Cerebellar nuclear complex (tissue), 1 donor: ENCODE measurements at regions not wholly inside any gene's neighbourhood (a gene's known extent, or its start where the extent isn't known, plus 50 kb on each side); places are given as distances from the start of the nearest gene placed in this dataset.

ENCODE experiments used
- DNase-seq, 2 experiments: peaks; one replicate each; lab custom pipeline; 2025; lab: John Stamatoyannopoulos, UW

DNA sequence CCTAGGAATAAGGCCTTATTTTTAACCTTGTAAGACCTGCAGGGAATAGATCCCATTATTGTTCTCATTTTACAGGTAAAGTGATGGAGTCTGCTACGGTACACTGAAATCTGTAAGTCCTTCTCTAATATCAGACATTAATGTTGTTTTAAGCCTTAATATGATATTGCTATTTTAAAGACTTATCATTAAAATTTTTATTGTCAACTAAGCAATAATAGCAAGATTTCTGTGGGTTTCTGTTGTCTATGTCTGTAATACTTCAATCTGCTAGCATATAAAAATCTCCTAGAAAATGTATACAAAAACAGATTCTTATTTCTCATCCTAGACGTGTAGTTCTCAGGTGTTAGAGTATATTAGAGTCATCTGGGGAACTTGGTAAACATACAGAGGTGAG is 317.5 kb upstream of the TENM4 start:
- no peak for DNase-seq

DNA sequence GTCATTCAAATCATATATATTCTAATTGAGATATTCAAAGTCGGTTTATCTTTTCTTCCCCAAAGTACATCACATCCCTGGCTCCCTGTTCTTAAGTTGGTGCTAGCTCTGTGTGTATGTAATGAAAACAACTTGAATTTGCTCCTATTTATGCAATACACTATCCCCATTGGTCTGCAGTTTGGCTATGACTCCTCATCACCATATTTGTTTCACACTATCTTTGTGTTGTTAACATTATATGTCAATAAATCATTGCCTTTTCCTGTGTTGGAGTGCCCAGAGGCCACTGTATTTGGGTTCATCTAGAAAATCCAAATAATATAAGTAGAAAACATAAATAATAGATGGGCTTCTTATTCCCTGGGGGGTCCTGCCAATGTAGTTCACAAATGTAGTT is 306.6 kb upstream of the TENM4 start:
- no peak for DNase-seq

DNA sequence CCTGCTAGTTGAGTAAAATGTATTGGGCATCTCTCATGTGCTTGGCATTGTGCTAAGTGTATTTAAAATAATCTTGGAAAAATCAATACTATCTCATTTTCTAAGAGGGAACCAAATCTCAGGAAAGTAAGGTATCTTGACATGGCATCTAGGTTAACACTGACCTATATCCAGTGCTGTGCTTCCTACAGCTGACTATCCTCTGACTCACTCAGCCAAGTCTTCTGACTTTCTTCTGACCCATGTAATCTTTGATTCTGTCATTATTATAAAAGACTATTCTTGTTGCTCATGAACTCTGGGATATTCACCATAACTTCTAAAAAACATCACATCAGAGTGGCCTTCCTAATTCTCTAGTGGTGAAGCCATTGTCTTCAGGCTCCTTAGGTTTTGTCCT is 304.1 kb upstream of the TENM4 start:
- no peak for DNase-seq

DNA sequence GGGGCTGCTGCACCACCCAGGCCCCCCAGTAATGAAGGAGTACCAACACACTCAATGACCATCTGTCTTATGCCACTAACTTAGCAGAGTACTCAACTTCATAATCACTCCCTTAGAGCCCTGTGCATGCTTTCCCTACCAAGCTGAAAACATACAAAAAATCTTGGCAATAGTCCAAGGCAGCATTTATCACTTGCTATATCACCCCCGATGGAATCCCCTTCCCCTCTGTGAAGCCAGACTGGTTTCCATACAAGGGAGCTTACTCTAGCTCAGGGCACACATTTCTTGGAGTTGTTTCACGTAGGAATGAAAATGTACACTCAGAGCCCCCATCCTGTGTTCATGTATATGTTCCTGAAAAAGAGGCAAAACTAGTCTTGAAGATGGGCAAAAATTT is 301.3 kb upstream of the TENM4 start:
- DNase-seq: no peak

DNA sequence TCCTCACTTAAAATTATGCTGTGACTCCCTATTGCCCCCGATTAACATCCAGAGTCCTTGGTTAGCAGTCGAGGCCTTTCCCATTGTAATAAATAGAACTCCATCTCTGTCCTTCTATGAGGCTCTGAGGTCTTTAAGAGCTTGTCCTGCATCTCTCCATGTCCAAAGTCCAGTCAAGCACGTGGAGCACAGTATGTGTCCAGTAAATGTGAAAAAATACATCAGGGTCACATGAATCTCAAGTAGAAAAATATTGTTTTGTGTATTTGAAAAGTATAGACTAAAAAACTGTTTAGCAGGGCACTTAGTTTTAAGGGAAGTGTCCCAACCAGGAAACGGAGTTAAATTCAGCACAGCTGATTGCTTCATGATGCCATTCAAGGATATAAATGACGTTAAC is 298.8 kb upstream of the TENM4 start:
- DNase-seq: no peak

DNA sequence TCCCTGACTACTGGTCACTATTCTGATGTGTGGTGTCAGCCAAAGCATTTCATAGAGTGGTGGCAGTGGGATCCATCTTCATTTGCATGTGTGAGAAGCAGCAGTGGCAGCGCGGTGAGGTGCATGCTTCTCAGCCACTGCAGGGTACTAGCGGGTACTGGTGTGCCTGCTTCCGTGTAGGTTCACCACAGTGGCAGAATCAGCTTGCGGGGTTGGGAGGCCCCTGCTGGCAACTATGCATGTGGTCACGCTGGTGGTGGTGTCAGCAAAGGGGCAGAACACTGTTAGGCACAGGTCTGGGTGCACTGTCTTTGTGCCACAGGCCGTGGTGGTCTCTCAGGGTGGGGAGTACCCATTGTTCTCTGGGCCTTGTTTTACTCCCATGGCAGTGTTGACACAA is 286.4 kb upstream of the TENM4 start:
- no peak for DNase-seq

DNA sequence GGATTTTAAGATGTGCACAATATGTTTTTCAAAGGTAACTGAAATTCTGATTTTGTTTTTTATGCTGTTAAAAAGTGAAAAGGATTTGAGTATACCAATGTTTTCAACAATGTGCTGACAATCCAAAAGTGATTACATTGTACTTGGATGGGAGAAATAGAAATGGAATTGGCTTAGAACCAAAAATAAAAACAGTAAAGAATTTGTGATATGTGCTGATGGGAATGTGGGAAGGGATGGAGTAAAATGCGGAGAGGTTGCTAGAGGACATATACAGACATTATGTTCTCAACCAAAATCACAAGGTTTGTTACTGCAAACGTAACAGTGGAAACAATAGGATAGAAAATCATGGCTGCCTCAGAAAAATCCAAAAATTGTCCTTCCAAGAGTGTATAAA is 279.3 kb upstream of the TENM4 start:
- no peak for DNase-seq

DNA sequence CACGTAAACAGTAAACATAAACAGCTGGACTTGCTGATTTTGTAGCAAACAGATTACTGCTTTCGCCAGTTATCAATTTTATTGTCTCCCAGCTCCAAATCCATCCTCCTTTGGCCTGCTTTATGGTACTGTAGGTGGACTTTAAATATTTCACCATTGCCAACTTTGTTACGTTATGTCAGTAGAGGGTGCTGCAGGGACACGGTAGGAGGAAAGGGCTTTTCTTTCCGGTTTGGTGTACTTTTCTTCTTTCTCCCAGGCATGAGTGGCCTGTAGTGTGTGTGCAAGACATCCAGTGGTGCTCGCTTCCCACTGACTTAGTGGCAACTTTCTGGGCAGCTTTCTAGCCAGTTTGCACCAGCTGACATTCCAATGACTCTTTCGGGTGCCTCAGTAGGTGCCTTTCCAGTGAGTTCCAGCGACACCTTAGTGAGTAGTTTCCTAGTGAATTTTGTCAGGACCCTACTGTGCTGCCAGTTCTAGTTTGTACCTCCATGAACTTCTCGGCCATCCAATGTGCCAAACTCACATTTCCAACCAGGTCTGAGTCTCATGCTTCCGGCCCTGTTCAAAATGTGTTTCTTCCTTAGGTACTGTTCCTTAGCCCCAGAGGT is 267.6 kb upstream of the TENM4 start:
- DNase-seq: no peak

DNA sequence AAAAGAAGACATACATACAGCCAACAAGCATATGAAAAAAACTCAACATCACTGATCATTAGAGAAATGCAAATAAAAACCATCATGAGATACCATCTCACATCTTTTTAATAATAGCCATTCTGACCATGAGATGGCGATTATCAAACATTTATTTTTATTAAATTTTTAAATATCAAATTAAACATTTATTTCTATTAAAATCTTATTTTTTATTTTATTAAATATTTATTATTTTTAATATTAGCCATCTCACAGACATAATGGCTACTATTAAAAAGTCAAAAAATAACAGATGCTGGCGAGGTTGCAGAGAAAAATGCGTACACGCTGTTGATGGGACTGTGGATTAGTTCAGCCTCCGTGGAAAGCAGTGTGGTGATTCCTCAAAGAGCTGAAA is 264.8 kb upstream of the TENM4 start:
- no peak for DNase-seq

DNA sequence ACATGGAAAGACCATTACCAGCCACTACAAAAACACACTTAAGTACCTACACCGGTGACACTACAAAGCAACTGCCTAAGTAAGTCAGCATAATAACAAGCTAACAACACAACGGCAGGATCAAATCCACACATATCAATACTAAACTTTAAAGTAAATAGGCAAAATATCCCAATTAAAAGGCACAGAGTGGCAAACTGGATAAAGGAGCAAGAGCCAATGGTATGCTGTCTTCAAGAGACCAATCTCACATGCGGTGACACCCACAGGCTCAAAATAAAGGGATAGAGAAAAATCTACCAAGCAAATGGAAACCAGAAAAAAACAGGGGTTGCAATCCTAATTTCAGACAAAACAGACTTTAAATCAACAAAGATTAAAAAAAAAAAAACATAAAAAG is 261.5 kb upstream of the TENM4 start:
- no peak for DNase-seq

DNA sequence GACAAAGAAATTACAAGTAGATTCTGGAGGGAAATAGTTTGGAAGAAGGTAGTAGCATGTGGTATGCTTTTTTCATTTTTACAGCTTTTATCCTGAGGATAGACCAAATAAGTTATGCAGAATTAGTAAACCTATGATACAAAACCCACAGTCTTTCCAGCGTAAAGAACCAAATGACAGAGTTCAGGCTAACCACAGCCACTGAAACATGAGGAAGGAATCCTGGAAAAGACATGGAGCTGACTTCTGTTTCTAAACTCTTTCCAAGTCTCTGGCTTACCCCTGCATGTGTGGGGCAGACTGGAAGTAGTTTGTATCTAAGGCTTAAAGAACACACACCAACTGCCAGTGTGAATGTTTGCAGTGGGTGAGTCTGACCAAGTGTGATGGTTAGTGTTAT is 258.4 kb upstream of the TENM4 start:
- no peak for DNase-seq

DNA sequence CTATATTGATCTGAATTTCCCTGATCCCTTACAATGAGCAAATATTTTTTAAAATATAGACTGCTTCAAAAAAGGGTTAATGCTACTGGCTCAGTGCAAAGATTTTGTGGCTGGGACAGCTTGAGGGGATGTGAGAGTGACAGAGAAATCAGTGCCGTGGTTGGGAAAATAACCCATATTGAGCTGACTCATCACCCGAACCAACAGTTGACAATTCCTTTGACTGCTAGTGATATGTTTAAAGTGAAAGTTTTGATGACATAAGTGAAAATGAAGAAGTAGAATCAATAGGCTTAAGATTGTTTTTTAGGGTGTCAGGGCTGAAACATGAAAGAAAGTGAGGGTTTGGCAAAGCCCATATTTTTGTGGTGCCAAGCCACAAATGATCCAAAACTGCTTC is 257.1 kb upstream of the TENM4 start:
- DNase-seq: no peak

DNA sequence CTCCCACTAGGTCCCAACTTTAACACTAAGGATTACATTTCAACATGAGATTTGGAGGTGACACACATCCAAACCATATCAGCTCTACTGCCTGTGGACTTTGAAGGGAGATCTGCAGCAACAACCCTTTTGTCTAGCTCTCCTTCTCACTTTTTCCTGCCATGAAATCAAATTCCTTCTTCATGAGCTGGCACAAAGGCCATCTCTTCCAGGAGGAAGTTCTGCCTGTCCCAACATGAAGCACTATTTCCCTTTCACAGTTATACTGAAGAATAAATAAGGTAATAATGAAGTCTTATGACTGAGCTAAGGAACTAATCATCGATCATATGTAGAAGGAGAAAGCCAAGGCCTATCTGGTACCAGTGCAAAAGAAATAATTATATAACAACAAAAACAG is 253.5 kb upstream of the TENM4 start:
- DNase-seq: no peak

DNA sequence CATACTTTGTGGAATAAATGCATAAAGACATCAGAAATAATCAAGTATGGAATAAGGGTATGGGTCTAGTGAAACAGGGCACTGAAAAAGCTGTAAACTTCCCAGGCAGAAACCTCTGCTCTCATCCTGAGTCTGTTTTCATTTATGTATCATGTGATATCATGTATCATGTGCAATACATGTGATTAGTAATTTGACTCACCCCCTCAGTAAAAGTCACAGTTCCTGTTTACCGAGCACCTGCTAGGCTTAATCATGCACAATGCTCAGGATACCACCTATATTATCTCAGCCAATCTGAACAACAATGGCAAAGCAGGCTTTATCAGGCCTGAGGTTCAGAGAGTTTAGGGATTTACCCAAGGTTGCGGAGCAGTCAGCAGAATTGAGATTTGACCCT is 250.6 kb upstream of the TENM4 start:
- no peak for DNase-seq

DNA sequence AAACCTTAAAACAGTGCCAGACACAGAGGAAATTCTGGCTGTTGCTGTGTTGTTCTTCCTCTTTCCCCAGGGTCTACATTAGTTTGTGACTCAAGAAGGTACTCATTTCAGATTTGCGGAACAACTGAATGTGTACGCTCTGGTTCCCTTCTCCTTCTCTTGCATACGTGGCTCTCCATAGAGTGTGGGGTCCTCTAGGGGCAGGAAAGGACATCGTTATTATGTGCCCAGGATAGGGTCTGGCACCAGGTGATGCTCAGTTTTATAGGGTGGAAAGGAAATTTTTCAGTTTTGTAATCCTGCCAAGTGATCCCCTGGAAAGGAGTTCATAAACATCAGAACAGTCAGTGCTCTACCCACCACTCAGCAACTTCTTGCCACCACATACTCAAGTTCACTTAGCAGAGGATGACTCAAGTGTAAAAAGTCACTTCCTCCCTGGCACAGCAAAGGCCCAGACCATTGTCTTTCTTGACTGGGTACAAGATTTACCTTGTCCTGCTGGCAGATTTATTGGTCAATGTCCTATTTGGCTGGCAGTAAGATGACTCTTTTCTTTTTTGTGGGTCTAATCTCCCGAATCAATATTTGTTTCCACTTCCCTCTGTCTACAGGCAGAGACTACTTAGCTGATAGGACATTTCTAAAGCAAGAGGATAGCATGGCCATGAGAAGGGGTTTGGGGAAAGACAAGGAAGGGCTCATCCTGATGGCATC is 246.0 kb upstream of the TENM4 start:
- no peak for DNase-seq

DNA sequence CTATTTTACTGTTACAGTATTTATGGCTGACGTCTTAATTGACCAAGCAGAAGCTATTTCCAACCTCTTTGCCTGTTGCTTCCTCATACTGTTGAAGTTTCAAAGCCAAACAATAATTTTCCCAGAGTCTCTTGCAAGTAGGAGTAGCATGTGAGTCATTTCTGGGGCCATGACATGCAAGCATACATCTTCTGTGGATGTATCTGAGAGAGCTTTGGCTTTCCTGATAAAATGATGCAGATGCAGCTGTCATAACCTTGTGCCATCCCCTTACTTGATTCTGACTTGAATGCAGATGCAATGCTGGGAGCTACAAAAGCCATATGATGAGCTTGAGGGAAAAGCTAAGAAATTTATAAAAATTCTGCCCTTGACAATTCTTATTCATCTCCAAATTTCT is 243.1 kb upstream of the TENM4 start:
- no peak for DNase-seq

DNA sequence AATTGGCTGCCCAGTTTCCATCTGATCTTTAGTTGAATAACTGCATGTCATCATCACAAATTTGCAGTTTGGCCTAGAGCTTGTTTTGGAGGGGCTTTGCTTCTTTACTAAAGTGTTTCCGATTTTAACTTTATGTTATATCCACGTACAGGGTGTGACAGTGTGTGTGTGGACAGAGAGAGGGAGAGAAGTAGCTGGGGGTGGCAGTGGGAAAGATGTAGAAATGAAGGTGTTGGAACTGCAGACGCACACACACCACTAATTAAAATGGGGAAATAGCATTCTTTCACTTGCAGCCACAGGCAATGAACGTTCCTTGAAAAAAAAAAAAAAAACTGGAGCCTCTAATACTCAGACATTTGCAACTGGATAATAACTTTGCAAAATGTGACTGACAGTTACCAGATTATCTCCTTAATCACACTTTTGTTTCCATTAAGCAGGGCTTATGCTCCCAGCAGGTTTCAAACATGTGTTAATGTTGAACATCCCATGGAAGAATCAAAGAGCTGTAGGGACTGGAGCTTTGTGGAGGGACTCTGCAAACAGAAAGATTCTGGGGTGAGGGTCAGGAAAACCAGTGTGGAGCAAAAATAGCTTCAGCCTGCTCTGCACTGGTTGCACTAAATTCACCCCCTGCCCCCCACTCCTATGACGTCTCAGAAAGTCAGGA is 238.1 kb upstream of the TENM4 start:
- no peak for DNase-seq

DNA sequence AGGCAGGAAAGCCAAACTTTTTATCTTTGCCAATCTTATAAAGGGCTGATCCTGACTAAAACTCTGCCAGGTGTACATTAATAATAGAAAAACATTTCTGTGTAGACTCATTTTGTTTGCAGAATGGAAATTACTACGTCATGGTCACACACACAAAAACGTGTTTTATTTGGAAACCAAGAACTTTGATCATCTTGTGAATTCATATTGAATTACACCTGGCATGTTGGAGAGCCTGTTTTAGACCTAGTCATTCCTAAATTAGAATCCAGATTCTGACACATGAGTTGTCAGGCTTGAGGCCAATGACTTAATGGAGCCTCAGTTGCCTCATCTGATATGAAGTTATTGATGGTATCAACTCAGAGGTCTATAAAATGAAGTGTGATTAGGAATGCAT is 235.6 kb upstream of the TENM4 start:
- DNase-seq: no peak

DNA sequence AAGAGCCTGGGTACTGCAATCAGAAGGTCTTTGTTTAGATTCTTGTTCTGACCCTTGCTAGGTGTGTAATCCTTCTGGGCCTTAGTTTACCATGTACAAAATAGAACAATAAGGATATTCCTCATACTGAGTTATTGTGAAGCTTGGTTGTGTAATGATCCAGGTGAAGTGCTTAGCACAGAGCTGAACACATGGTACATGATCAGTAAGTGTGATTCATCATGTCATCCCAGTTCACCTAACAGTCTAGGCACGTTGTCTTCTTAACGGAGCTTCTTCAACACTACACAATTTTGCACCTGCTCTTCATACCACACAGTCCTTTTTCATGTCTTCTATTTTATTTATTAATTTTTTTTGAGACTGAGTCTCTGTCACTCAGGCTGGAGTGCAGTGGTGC is 234.3 kb upstream of the TENM4 start:
- no peak for DNase-seq

DNA sequence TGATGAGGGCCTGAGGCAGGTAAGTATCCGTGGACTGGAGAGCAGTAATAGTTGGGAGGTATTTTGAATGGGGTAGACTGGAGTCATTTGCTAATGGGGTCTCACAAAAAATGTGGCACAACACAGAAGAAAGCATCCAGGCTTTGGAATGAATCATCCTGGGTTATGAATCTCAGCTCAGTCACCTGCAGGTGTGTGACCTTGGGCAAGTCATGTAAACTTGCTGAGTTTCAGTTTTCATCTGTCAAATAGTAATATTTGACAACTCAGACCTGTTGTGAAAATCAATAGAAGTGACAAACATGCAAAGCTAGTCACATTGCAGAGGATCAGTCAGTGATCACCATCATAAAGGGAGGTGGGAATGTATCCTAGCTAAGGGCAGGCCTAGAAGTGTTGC is 232.0 kb upstream of the TENM4 start:
- no peak for DNase-seq

DNA sequence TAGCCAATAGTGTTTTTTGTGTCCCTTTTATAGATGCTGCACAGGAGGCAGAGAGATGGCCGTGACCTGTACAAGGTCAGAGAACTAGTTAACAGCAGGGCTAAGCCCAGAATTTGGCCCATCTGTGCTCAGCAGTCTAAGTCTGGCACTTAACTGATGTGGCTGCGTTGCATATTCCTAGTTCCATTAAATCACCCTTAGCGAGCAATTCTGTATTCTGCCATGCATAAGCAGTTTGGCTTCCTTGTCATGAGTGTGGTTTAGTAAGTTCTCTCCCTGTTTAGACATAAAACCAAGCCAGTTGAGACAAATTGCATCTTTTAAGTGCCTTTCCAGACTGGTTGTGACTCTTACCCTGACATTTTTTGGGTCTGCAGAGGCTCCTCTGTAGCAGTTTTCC is 230.6 kb upstream of the TENM4 start:
- no peak for DNase-seq

DNA sequence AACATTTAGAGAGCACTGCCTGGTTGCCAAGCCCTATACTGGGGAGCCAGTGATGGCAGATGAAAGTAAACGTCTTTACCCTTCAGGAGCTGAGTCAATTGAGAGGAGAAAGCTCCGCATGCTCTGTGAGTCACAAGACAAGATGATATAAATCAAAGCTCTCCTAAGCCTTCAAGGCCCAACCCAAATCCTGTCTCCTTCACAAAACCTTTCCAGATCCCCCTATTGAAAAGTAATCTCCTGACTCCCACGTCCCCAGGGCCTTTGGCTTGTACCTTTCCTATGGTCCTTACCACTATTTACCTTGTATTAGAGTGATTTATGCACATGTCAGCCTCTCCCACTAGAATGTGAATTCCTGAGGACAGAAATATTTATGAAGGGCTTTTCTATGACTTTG is 230.1 kb upstream of the TENM4 start:
- DNase-seq: no peak

DNA sequence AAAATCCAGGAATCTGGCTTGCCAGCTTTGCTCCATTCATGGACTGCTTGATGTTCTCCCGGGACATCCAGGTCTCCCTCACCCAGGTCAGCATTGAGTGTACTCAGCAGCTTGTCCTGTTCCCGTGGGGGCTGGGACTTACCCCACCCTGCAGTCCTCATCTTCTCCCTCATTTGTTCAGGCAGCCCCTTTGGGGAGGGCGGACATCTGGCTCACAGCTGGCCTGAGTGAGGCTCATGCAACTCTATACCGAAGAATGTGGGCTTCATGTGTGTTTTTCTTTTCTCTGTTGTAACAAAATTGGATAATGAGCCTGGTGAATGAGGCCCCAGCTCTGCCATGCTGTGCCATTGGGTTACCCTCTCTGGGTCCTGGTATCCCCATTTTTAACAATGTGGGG is 227.7 kb upstream of the TENM4 start:
- DNase-seq: no peak

DNA sequence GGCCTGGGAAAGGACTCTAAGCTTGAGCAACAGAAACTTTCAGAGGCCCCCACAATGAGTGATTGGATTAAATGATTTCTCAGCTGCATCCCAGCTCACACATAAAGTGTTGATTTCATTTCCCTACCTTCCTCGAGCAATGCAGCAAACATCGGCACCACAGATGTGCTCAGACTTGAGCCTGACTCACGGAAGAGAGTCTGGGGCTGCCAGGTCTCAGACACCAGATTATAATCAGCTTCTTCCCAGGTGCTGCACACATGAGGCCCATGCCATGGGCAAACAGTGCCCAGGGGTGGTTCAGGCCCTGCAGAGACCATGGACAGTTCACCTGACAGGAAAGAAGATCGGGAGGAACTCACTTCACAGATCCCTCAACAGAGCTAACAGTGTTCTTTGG is 226.6 kb upstream of the TENM4 start:
- DNase-seq: no peak
